DMS 273 treated with DMSO at 0.1 percent for 48 hours (cell line): ENCODE measurements at regions not wholly inside any gene's neighbourhood (a gene's known extent, or its start where the extent isn't known, plus 50 kb on each side); places are given as distances from the start of the nearest gene placed in this dataset.

Source experiments
- DNase-seq: peaks from one replicate; lab custom pipeline; 2025; lab: John Stamatoyannopoulos, UW

DNA sequence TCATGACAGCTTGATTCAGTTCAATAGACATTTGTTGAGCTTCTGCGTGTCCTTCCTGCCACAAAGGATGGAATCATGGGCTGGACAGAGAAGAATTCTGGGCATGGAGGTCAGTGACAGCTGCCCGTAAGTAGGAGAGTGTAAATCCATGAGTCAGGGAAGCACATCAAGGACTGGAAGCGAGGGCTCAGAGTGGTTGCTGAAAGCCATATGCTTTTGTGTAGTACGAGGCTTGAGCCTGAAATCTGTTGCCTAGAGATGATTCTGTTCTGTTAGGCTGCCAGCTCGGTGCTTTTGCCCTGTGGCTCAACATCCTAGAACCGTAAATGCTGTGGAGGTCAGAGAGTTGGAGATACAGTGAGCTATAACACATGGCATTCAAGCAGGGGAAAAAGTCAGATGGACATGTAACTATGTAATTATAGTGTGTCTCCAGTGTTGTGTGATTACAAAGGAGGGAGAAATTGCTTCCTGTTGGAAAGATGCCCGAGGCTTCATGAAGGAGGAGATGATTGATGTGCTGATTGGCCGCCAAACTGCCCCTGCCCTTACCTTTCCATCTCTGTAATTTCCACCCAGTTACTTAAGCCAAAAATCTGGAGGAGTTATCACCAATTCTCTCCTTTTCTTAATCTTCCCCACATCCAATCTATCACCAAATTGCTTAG, 92.8 kb upstream of the CACNA1E start:
- peak; percentile 30 for DNase-seq

DNA sequence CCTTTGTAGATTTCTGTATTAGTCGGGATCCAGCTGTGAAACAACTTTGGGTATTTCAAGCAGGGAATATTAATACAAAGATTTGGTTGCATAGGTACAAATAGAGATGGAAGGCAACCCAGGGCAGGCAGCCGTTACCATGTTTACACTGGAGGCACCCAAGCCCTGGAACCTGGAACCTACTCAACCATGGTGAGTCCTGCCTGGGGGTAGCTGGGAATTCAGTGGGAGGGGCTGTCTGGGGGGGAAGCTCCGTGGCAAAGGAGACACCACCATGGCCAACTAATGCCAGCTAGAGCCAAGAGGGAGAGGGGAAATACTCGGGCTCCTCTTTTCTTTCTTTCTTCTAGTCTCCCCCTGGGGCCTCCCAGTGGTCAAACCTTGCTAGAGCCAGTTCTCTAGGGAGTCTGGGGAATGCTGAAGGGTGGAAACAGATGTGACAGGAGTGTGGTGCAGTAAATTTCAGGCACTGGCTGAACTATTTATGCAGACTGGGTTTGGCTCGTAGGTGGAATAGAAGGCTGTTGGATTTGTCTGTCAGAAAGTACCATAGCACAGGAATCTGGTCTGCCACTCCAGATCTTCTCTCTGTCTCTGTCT, 91.9 kb upstream of the CACNA1E start:
- no peak for DNase-seq

DNA sequence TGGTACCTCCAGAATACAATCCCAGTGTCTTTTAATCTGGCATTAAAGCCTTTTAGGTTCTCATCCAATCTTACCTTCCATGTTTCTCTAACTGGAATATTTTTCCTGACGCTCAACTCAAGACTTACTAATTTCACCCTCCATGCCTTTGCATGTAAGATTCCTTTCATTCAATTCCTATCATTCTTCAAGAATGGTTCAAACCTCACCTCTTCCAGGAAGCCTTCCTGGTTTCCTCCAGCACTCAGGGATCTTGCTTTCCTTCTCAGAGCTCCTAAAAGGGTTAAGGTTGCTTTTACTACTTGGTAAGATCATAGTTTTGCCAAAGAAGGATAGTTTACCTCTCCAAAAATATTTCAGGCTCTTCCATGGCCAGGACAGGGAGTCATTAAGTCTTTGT, 91.2 kb upstream of the CACNA1E start:
- no peak for DNase-seq

DNA sequence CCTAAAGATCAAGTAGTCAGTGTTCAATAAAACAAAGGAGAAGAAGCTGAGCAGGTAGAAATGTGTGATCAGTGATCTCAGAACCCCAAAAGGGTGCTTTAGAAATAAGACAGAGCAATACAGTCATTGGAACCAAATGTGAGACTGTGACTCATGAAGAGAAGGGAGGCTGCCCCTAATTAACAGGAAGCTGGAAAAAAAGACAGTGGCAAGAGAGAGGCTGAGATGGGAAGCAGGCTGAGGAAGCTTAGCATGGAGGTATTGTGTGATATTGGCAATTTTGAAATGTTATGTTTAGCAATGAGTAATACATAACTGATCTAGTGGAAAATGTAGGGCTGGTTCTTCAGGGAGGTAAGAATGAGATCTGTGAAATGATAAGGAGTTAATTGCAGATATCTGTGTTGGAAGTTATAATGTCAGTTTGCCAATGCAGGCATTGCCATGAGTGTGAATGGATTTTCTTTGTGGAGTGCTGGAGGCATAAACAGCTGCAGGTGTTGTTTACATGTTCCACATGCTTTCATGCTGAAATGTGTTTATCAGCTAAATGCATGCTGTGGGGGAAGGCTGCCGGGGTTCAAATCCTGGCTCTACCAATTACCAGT, 90.6 kb upstream of the CACNA1E start:
- no peak for DNase-seq

DNA sequence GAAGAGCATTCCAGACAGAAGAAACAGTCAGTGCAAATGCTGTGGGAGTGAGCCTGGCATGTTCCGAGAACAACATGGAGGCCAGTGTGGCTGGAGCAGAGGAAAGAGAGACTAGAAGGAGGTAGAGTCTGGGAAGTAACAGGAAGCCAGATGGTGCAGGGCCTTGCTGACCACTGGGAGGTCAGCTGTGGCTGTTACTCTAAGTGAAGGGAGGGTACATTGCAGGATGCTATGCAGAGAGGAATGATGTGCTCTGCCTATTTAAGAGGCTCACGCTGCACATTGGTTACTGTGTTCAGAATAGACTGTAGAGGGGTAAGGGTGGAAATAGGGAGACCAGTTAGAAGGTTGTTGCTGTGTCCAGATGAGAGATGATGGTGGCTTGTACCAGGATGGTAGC, 88.6 kb upstream of the CACNA1E start:
- DNase-seq, result no peak

DNA sequence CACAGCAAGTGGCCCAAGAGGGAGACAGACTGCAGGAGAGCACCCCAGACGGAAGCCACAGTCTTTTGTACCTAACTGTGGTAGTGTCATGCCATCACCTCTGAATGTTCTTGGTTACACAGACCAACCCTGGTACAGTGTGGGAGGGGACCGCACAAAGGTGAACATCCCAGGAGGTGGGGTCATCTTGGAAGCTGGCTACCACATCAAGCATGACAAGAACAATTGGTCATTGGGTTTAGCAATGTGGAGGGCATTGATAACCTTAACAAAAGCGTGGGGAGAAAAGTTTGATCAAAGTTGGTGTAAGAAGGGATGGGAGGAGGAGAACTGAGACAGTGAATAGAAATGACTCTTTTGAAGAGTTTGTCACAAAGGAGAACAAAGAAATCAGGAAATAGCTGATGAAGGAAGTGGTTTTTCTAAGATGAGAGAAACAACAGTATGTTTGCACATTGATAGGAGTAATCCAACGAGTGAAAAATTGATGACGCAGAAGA, 87.1 kb upstream of the CACNA1E start:
- DNase-seq, result no peak

DNA sequence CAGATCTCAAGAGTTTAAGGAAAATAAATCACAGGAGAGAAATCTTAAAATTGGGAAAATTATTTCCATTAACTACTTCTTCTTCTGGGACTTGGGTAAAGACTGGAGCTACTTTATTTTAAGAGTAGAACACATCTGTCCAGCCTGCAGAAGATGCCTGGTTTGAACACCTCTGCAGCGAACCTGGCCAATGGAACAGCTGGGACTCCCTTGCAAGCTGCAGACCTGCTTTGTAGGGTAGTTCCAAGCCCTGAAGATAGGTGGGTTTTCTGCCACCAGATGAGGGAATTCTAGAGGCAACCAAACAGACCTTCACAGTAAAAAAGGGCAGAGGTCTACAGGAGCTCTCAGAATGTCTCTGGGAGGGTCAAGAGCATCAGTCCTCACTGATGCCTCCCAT, 86.5 kb upstream of the CACNA1E start:
- no peak for DNase-seq

DNA sequence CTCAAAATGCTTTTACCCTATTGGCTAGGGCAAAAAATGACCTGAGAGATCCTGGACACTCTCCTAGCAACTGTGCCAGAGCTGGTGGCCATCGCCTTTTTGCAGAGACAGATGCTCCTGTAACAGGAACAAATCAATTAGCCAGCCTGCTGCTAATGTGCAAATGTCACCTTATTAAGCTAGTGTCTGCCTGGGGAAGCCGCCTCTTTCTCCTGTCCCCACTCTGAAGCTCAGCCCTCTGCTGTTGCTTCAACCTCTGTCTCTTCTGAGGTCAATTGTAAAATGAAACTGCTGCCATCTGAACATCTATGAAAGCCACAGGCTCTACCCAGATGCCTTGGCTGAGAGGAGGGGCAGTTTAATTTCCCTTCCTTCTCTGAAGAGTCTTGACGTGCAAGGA, 85.5 kb upstream of the CACNA1E start:
- DNase-seq, result no peak

DNA sequence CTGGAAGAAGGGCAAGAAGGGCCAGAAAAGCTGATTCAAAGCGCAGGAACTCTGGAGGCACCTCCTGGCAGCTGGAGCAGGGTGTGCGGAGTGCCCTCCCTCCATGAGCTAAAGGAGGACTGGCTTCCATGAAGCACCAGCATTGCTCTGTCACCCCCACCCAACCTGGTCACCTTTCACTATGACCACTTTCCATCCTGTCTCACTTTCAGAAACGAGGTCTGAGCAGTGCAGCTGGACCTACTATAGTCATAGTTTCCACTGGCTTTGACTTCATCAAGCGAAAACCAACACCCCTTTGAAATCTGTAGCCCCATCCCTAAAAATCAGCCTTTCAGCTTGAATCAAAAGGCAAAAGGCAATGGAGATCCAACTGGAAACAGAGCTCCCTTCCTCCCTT, 84.8 kb upstream of the CACNA1E start:
- no peak for DNase-seq

DNA sequence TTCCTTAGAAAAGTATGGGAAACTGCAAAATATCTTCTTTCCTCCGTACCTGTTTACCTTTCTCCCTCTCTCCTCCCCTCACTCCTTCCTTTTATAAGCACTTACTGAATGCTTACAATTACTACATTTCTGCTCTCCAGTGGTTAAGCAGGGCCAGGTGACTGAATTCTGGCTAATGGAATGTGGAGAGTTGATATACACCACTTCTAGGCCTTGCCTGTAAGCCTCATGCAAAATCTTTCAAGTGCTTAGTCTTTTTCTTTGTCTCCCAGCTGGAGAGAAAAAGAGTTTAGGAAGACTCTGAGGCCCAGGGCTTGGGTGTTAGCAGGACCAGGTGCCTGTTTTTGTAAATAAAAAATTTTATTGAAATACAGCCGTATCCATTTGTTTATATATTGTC, 77.7 kb upstream of the CACNA1E start:
- DNase-seq, result no peak

DNA sequence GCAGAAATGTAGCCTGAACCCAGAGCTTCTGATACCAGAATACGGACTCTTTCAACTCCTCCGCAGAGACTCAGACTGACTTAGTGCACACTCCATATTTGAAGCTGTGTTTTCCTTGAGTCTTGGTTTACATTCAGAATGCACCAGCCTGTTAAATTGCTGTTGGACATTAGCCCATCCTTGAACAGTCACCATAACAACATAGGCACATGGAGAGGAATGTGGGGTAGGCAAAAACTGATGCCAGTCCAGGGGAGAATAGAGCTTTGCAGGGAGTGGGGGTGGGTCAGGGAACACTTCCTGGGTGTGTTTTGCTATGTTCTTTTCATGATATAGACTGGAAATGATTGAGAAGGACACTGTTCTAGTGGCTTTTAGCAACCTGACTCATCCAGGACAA, 76.3 kb upstream of the CACNA1E start:
- DNase-seq, result no peak

DNA sequence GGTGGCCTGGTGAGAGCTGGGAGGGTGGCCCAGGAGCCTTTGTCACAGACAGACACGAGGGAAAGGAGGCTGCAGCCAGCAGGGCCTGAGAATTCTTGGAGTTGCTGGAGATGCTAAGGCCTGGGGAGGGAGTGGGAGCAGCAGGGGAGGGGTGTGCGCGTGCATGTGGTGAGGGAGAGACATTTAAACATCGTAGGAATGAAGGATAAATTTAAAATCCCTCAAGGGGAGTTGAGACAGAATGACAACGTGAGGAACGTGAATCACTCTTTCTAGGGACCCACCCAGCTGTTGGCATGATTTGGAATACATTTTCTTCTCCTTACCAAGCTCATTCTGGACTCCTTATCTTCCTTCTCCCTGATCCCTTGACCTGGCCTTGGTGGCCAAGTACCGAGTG, 73.3 kb upstream of the CACNA1E start:
- DNase-seq, result no peak

DNA sequence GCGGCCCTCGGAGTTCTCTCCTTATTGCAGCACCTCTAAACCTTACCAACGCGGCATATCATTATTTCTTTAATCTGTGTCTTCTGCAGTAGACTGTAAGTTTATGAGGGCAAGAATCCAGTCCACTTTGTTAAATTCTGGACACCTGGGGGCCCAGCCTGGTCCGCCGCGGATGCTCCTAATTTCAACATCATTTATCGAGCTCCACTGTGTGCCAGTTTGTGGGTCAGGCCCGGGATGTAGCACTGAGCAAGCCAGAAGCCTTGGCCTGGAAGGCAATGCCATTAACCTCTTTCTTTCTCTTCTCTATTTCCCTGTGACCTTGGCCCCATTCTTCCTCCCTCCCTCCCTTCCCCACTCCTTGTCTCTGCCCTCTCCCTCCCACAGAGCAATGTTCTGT, 70.6 kb upstream of the CACNA1E start:
- no peak for DNase-seq

DNA sequence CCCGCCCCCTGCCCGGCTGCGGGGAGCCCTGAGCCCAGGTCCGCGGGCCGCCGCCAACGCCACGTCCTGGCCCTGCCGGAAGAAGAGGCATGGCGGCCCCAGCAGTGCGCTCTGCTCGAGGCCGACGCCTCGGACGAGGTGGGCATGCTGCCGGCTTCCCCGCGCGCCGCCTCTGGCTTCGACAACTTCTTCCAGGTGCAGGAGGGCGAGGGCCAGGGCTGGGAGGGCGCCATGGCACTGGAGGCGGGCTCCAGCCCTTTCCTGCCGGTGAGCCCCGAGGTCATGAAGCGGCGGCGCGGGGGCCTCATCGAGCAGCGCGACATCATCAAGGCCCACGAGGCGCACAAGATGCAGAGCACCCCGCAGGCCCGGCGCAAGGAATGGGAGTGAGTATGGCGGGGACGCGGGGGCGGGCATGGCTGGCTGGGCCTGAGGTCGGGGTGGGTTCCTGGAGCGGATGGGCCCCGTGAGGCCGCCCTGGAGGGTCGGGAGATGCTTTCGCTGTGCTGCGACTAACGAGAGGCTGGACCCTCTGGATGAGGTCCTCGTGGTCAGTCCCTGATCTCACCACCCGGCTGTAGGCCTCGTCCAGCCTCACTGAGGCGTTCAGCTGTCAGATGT, 70.0 kb upstream of the CACNA1E start:
- no peak for DNase-seq

DNA sequence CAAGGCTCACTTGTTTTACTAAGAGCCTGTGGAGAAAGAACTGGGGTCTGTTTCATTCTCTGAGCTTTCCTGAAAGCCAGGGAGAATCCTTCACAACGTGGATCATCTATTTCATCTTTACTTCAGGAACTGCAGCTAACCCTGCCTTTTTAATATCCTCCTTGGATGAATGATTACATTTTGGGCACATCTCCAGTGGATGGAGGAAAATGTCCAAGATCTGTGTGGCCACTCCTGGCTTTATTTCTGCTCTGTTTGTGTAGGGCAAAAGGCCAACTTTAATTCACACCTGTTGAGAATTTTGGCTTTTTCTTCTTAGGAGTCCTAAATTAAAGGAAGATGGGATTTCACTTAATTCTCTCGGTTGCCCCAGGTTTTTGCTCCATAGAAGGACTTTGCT, 69.5 kb upstream of the CACNA1E start:
- DNase-seq, result no peak

DNA sequence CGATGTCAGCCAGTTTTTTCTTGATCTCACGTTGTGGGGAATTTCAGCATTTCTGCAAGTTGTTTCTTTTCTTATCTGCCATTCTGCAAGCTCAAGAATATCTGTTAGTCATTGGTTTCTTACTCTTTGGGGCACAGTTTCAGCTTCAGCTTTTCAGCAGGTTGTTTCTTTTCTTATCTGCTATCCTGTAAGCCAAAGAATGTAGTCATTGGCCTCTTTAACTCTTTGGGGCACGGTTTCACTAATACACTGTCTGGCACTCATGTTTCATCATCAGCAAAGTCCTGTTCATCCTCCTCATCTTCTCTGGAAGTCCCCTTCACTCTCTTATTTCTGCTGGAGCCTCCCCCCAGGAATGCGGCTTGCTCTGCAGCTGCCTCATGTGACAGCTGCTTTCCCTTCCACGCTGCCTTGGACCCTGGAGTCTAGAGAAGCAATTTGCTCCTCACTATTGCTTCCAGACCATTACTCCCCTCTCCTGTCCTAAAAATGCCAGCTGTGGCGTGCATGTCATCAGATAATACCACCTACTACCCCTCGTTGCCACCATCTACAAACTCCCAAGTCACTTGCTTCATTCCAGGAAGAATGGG, 67.0 kb upstream of the CACNA1E start:
- no peak for DNase-seq

DNA sequence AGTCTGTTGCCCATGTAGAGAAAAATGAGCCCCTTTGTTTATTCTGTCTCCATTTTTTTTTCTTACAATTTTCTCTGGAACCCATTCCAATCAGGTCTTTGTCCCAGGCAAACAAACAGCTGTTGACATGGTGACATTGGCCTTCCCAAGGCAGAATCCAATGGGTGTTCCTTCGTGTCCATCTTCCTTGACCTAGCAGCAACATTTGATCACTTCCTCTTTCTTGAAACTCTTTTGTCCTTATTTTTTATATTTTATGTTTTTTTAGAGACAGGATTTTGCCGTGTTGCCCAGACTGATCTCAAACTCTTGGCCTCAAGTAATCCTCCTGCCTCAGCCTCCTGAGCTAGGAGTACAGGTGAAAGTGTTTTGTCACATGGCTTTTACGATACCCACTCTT, 65.4 kb upstream of the CACNA1E start:
- no peak for DNase-seq

DNA sequence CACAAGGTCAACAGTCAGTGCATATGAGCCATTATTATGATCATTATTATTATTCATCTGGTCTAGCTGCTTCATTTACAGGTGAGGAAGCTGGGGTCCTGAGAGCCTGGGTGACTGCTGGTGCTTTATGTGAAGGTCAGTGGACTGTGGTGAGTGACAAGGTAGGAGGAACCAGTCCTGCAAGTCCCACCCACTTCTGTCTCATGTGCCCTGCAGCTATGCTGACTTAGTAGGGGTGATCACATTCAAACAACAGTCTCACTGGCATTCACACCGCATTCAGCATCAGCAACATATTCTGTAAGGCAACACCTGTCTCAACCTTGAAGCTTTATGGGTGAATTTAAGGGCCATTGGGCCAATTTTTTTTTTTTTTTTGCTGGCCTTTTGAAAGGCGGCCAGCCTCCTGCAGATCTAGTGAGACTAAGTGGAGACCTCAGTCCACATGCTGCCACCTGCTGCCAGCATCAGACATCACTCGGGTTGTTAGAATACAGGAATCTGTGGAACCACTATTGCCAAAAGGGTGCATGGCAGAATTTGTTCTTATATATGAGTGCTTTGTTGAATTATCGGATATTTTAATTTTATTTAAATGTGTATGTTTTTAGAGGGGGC, 59.9 kb upstream of the CACNA1E start:
- peak; percentile 27 for DNase-seq

DNA sequence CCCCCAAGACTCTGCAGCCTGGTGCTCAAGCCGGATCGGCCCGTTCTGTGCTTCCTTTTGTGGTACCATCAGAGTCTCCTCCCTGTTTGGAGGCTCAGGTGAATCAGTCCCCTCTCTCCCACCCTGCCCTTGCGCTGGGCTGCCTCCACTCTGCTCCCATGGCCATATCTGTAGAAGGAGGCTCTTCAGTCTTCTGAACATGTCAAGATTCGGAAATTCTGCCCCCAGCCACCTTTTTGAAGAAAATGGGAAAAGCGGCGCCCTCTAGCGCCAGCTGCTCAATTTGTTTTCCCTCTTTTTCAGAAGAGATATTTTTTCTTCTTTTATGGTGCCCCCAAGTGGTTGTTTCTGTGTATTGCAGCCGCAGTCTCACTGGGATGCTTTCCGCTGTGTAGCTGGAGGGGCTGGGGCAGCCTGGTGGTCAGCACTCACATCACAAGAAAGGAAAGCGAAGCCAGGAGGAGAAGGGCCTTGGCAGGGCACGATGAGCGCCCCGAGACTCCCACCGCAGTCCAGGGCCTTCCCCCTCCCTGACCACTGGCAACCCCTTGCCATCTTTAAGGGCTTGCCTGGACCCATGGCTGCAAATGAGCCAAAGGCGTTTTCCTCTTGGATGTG, 58.4 kb upstream of the CACNA1E start:
- peak; percentile 30 for DNase-seq

DNA sequence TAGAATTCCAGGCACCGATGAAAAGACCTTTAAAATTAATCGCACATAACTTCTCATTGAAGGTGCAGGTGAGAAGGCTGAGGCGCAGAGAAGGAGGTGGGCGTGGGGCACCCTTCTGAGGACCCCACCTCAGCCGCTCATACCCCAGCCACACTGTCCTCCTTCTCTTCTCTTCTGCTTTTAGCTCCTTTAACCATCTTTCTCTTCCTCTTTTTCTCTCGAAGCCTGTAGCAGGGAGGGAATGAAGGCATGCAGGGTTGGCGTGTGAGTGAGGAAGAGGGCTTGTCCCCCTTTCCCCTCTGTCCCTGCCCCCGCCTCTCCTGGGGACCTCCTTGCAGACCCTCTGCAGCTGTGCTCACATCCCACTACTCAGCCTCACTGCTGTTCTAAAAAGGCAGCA, 57.8 kb upstream of the CACNA1E start:
- DNase-seq, result no peak

DNA sequence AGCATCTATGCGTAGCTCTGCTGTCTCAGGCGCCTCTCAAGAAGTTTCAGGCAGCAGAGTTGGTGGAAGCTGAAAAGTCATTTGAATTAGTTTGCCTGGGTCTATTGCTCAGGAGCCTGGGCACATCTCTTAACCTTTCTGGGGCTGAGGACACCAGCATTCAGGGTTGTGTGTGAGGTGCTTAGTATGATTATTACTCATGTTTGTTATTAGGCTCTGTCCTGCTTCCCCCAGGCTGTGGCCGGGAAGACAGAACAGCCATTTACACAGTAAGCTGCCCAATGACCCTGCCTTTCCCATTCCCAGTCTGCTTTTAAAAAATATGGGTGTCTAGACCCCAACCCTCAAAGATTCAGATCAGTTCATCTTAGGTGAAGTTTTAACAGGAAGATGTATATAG, 53.9 kb upstream of the CACNA1E start:
- DNase-seq, result no peak
